Naive thymus-derived CD8-positive, alpha-beta T cell (primary cell): ENCODE measurements at regions not wholly inside any gene's neighbourhood (a gene's known extent, or its start where the extent isn't known, plus 50 kb on each side); places are given as distances from the start of the nearest gene placed in this dataset.
A peak's percentile ranks its signal among the peaks of the same experiment; 100 is the strongest.
"Not testable (repeated sequence)": the region's sequence is repeated elsewhere in the genome, so short reads cannot be mapped to it uniquely, and the experiment has no call there.

Experiments used
- ATAC-seq, 2 donors: fragments of 150-1000 bp; cut with Tn5 transposase in 1 of 2; sonication (Bioruptor Pico), chemical (Tn5 transposase) in 1 of 2; 1 replicate in 1 of 2; 2 replicates in 1 of 2; pipeline ENCODE4 v1.10.0; 2021; ENCODE audit warnings: mild to moderate bottlenecking in 2 of 2, moderate library complexity in 2 of 2
- POLR2A ChIA-PET: fragments of 350-600 bp; sonication (Branson Sonifier 250); formaldehyde crosslinking; loops from one replicate; lab custom pipeline; 2021; ENCODE audit warnings: antibody characterized with exemption; lab: Charles Lee
- DNase-seq, 10 donors: peaks; one replicate each; pipeline versions ENCODE4 v3.0.0 to v3.0.0-alpha.2; 2020 to 2022
- H3K27ac Mint-ChIP-seq, 10 donors: one replicate each; pipeline ENCODE4 v1.8.0; 2020 to 2022; ENCODE audit warnings: mild to moderate bottlenecking in 10 of 10, mixed read lengths in 10 of 10, moderate library complexity in 4 of 10, inconsistent platforms in 1 of 10
- H3K27me3 Mint-ChIP-seq, 5 donors: one replicate each; pipeline ENCODE4 v1.8.0; 2021 to 2022; ENCODE audit warnings: mixed read lengths in 5 of 5
- H3K36me3 Mint-ChIP-seq, 3 donors: one replicate each; pipeline ENCODE4 v1.8.0; 2020 to 2022; ENCODE audit warnings: mixed read lengths in 3 of 3, mild to moderate bottlenecking in 2 of 3, inconsistent platforms in 1 of 3
- H3K4me1 Mint-ChIP-seq, 4 donors: one replicate each; pipeline ENCODE4 v1.8.0; 2021 to 2022; ENCODE audit warnings: mixed read lengths in 4 of 4
- H3K4me3 Mint-ChIP-seq, 10 donors: one replicate each; pipeline ENCODE4 v1.8.0; 2020 to 2022; ENCODE audit warnings: mild to moderate bottlenecking in 10 of 10, mixed read lengths in 10 of 10, moderate library complexity in 6 of 10, inconsistent platforms in 1 of 10
- H3K9me3 Mint-ChIP-seq, 9 donors: one replicate each; pipeline ENCODE4 v1.8.0; 2020 to 2022; ENCODE audit warnings: mixed read lengths in 9 of 9, mild to moderate bottlenecking in 3 of 9, inconsistent platforms in 1 of 9, moderate library complexity in 1 of 9

GRCh38 chr10:118962331-118962868 lies 67.1 kb upstream of the NANOS1 start:
- H3K27me3 Mint-ChIP-seq: peaks cover 3 to 27% (median 11%) of the 10 kb centered on the region in 5 donors
- DNase-seq, H3K9me3 Mint-ChIP-seq, ATAC-seq, H3K4me1 Mint-ChIP-seq, H3K27ac Mint-ChIP-seq, H3K4me3 Mint-ChIP-seq, POLR2A ChIA-PET, H3K36me3 Mint-ChIP-seq: not testable (repeated sequence)

DNA sequence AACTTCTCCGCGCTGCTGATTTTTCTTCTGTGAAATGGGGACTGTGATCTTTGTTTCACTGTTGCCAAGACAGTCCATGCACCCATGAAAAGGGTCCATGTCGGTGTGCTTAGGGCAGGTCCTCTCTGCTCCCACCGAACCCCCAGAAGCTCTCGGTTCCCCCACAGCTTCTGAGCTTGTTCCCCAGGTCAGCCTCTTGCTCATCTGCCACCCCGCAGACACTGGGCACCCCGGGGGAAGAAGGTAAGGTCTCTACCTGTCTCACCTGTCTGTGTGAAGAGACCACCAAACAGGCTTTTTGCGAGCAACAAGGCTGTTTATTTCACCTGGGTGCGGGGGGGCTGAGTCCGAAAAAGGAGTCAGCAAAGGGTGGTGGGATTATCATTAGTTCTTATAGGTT lies 66.2 kb upstream of the NANOS1 start:
- Mint-ChIP-seq H3K27ac (no peak overlapping the region), H3K27me3 (peaks cover 3 to 27% (median 11%) of the 10 kb centered on the region in 5 donors), H3K4me3 (no peak overlapping the region), H3K36me3 (no peaks in the 10 kb centered on the region), H3K4me1 (no peaks in the 10 kb centered on the region), H3K9me3 (peaks cover 0 to 2% (median 0%) of the 10 kb centered on the region in 9 donors)
- DNase-seq: no peak
- ATAC-seq: no peak
- POLR2A ChIA-PET: no interaction called here

DNA sequence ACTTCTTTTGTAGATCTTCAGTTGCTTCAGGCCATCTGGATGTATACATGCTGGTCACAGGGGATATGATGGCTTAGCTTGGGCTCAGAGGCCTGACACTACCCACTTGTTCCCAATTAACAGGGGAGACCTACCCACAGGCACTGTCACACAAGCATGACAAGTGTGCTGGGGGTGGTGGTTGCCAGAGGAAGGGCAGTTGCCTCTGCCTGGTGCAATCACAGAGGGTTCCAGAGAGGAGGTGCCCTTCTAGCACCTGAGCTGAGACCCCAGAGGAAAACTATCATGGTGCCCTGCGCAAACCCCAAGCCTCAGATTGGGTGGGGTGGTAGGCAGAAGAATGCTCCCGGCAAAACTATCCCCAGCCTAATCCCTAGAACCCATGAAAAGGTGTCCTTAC lies 65.6 kb upstream of the NANOS1 start:
- POLR2A ChIA-PET: interaction anchor here (0.6 kb wide), 1 partner anchor 429 kb away, joined by 3 read pairs; no protein-coding TSS in a partner anchor
- H3K9me3 Mint-ChIP-seq: peaks cover 0 to 4% (median 0%) of the 10 kb centered on the region in 9 donors
- DNase-seq (no peak), ATAC-seq (no peak)
- H3K27ac Mint-ChIP-seq: no peak overlapping the region
- H3K4me1 Mint-ChIP-seq: no peaks in the 10 kb centered on the region
- peaks cover 4 to 32% (median 15%) of the 10 kb centered on the region in 5 donors for H3K27me3 Mint-ChIP-seq
- H3K4me3 Mint-ChIP-seq: no peak overlapping the region
- no peaks in the 10 kb centered on the region for H3K36me3 Mint-ChIP-seq

GRCh38 chr10:118964476-118964875 lies 65.0 kb upstream of the NANOS1 start:
- DNase-seq, H3K36me3 Mint-ChIP-seq, ATAC-seq, H3K4me3 Mint-ChIP-seq, H3K9me3 Mint-ChIP-seq, H3K4me1 Mint-ChIP-seq: not testable (repeated sequence)
- Mint-ChIP-seq H3K27ac (peak overlapping the region in 1 of 10 donors; percentile 70), H3K27me3 (peaks cover 8 to 38% (median 17%) of the 10 kb centered on the region in 5 donors)
- POLR2A ChIA-PET: interaction anchor here (0.6 kb wide), 1 partner anchor 428 kb away, joined by 3 read pairs; no protein-coding TSS in a partner anchor

- Mint-ChIP-seq H3K4me1 (no peaks in the 10 kb centered on the region), H3K9me3 (peaks cover 0 to 4% (median 0%) of the 10 kb centered on the region in 9 donors), H3K27ac (peak overlapping the region in 1 of 10 donors; percentile 70), H3K27me3 (peaks cover 8 to 38% (median 17%) of the 10 kb centered on the region in 5 donors), H3K4me3 (no peak overlapping the region), H3K36me3 (no peaks in the 10 kb centered on the region)
- ATAC-seq (no peak), DNase-seq (no peak)
- POLR2A ChIA-PET: no interaction called here
Observed at GRCh38 chr10:118965096-118965495, 64.4 kb upstream of the NANOS1 start.

GRCh38 chr10:118965645-118966044 lies 63.9 kb upstream of the NANOS1 start:
- Mint-ChIP-seq H3K27me3 (peaks cover 8 to 38% (median 17%) of the 10 kb centered on the region in 5 donors), H3K27ac (no peak overlapping the region), H3K36me3 (no peaks in the 10 kb centered on the region), H3K9me3 (peaks cover 0 to 4% (median 0%) of the 10 kb centered on the region in 9 donors), H3K4me3 (no peak overlapping the region), H3K4me1 (no peaks in the 10 kb centered on the region)
- ATAC-seq (no peak), DNase-seq (no peak)
- POLR2A ChIA-PET: no interaction called here

- H3K27ac Mint-ChIP-seq: no peak overlapping the region
- ATAC-seq (no peak), DNase-seq (no peak)
- no peaks in the 10 kb centered on the region for H3K36me3 Mint-ChIP-seq
- POLR2A ChIA-PET: no interaction called here
- no peak overlapping the region for H3K4me3 Mint-ChIP-seq
- peaks cover 8 to 38% (median 17%) of the 10 kb centered on the region in 5 donors for H3K27me3 Mint-ChIP-seq
- peaks cover 0 to 4% (median 0%) of the 10 kb centered on the region in 9 donors for H3K9me3 Mint-ChIP-seq
- H3K4me1 Mint-ChIP-seq: no peaks in the 10 kb centered on the region
Observed at GRCh38 chr10:118966076-118966849, 63.3 kb upstream of the NANOS1 start.

DNA sequence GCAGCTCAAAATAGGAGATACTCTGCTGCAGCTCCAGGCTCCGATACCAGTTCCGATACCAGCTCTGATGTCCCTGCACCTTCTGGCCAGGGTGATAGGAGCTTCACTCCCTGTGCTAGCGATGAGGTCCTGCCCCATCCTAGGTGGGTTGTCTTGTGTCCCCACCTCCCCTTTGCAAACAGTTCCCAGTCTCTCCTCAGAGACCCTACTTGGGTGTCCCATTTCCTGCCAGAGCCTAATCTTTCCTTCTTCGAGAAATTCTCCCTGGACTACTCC lies 62.7 kb upstream of the NANOS1 start:
- peaks cover 0 to 4% (median 0%) of the 10 kb centered on the region in 9 donors for H3K9me3 Mint-ChIP-seq
- POLR2A ChIA-PET: no interaction called here
- no peaks in the 10 kb centered on the region for H3K4me1 Mint-ChIP-seq
- no peak for DNase-seq
- ATAC-seq: no peak
- no peak overlapping the region for H3K4me3 Mint-ChIP-seq
- no peaks in the 10 kb centered on the region for H3K36me3 Mint-ChIP-seq
- no peak overlapping the region for H3K27ac Mint-ChIP-seq
- H3K27me3 Mint-ChIP-seq: peaks cover 8 to 38% (median 17%) of the 10 kb centered on the region in 5 donors

DNA sequence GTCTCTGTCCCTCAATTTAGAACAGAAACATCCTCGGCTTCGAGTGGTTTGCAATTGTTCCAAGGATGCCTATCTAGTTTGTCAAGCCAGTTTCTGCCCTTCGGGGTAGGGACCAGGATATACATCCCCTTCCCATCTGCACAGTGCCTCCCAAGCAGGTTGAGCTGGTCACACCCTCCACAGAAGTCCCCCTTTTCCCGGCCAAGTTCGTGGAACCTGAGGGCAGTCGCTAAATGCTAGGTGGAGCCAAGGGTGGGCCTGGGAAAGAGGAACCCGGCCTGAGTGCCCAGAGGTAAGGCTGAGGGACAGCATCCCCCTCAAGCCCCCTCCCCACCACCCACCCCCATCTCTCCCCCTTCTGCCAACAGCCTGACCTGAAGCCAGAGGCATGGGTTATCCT lies 62.4 kb upstream of the NANOS1 start:
- Mint-ChIP-seq H3K36me3 (no peaks in the 10 kb centered on the region), H3K4me3 (no peak overlapping the region), H3K4me1 (no peaks in the 10 kb centered on the region), H3K27ac (no peak overlapping the region), H3K9me3 (peaks cover 0 to 4% (median 0%) of the 10 kb centered on the region in 9 donors), H3K27me3 (peaks cover 8 to 38% (median 17%) of the 10 kb centered on the region in 5 donors)
- ATAC-seq (no peak), DNase-seq (no peak)
- POLR2A ChIA-PET: no interaction called here

- DNase-seq (no peak), ATAC-seq (no peak)
- Mint-ChIP-seq H3K27ac (no peak overlapping the region), H3K4me3 (no peak overlapping the region), H3K27me3 (peaks cover 8 to 38% (median 18%) of the 10 kb centered on the region in 5 donors), H3K4me1 (no peaks in the 10 kb centered on the region), H3K9me3 (peaks cover 0 to 4% (median 0%) of the 10 kb centered on the region in 9 donors), H3K36me3 (no peaks in the 10 kb centered on the region)
- POLR2A ChIA-PET: no interaction called here
Observed at GRCh38 chr10:118968060-118968459, 61.5 kb upstream of the NANOS1 start.

GRCh38 chr10:118968482-118968881 lies 61.0 kb upstream of the NANOS1 start:
- POLR2A ChIA-PET: no interaction called here
- Mint-ChIP-seq H3K27me3 (peaks cover 10 to 38% (median 18%) of the 10 kb centered on the region in 5 donors), H3K27ac (no peak overlapping the region), H3K36me3 (peaks cover 0 to 4% (median 0%) of the 10 kb centered on the region in 3 donors), H3K4me1 (no peaks in the 10 kb centered on the region), H3K4me3 (no peak overlapping the region), H3K9me3 (peaks cover under 1 to 9% (median 4%) of the 10 kb centered on the region in 9 donors)
- DNase-seq (no peak), ATAC-seq (no peak)

GRCh38 chr10:118969014-118969413 lies 60.5 kb upstream of the NANOS1 start:
- Mint-ChIP-seq H3K4me1 (no peaks in the 10 kb centered on the region), H3K27me3 (peaks cover 12 to 38% (median 18%) of the 10 kb centered on the region in 5 donors), H3K27ac (no peak overlapping the region), H3K36me3 (peaks cover 0 to 7% (median 2%) of the 10 kb centered on the region in 3 donors), H3K9me3 (peaks cover 2 to 12% (median 6%) of the 10 kb centered on the region in 9 donors), H3K4me3 (no peak overlapping the region)
- DNase-seq (no peak), ATAC-seq (no peak)
- POLR2A ChIA-PET: no interaction called here

- POLR2A ChIA-PET: interaction anchor here (0.6 kb wide), 1 partner anchor 159 kb away, joined by 3 read pairs; no protein-coding TSS in a partner anchor
- Mint-ChIP-seq H3K36me3 (peaks cover 0 to 7% (median 2%) of the 10 kb centered on the region in 3 donors), H3K9me3 (peaks cover 2 to 15% (median 6%) of the 10 kb centered on the region in 9 donors), H3K4me1 (no peaks in the 10 kb centered on the region), H3K4me3 (no peak overlapping the region), H3K27me3 (peaks cover 12 to 24% (median 14%) of the 10 kb centered on the region in 5 donors), H3K27ac (no peak overlapping the region)
- no peak for DNase-seq
- no peak for ATAC-seq
Observed at GRCh38 chr10:118970770-118971169, 58.7 kb upstream of the NANOS1 start.
